ENCODE measurements at regions not wholly inside any gene's neighbourhood (a gene's known extent, or its start where the extent isn't known, plus 50 kb on each side); places are given as distances from the start of the nearest gene placed in this dataset.
"Not testable (repeated sequence)": the region's sequence is repeated elsewhere in the genome, so short reads cannot be mapped to it uniquely, and the experiment has no call there.

GRCh38 chr3:195645872-195646271 lies 62.1 kb upstream of the APOD start:
- H3K9me3 Mint-ChIP-seq; intact Hi-C loops (cut with micrococcal nuclease); H3K4me3 Mint-ChIP-seq; H3K36me3 Mint-ChIP-seq (ENCODE audit: low read depth); H3K4me1 Mint-ChIP-seq (ENCODE audit: low read depth); H3K27me3 Mint-ChIP-seq (ENCODE audit: insufficient read depth); DNase-seq (ENCODE audit: low spot score); H3K27ac Mint-ChIP-seq: not testable (repeated sequence)

GRCh38 chr3:195643245-195643644 lies 59.5 kb upstream of the APOD start:
- H3K36me3 Mint-ChIP-seq (ENCODE audit: low read depth); DNase-seq (ENCODE audit: low spot score); H3K4me1 Mint-ChIP-seq (ENCODE audit: low read depth); intact Hi-C loops (cut with micrococcal nuclease); H3K27me3 Mint-ChIP-seq (ENCODE audit: insufficient read depth); H3K27ac Mint-ChIP-seq; H3K9me3 Mint-ChIP-seq; H3K4me3 Mint-ChIP-seq: not testable (repeated sequence)

GRCh38 chr3:195642311-195642710 lies 58.6 kb upstream of the APOD start:
- H3K9me3 Mint-ChIP-seq; H3K4me1 Mint-ChIP-seq (ENCODE audit: low read depth); H3K36me3 Mint-ChIP-seq (ENCODE audit: low read depth); H3K27me3 Mint-ChIP-seq (ENCODE audit: insufficient read depth); intact Hi-C loops (cut with micrococcal nuclease); H3K27ac Mint-ChIP-seq; DNase-seq (ENCODE audit: low spot score); H3K4me3 Mint-ChIP-seq: not testable (repeated sequence)

DNA sequence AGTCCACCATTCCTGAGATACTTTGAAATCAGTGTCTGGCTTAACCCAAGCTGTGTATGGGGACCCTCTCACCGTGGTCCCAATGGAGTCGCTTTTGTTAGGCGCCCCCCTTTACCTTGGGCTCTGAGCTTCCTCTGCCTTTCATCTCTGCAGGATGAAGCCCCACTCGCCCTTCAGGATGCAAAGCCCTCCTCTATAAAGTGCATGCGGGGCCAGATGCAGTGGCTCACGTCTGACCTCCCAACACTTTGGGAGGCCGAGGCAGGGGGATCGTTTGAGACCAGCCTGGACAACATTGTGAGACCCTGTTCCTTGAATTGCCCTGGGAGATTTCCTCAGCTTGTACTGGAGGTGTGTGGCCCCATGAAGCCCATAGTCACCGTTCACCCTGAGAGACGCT lies 54.7 kb upstream of the APOD start:
- DNase-seq (ENCODE audit: low spot score); H3K4me3 Mint-ChIP-seq; H3K36me3 Mint-ChIP-seq (ENCODE audit: low read depth); H3K9me3 Mint-ChIP-seq; H3K27ac Mint-ChIP-seq; intact Hi-C loops (cut with micrococcal nuclease); H3K27me3 Mint-ChIP-seq (ENCODE audit: insufficient read depth): not testable (repeated sequence)
- peaks cover 19% of the 10 kb centered on the region for H3K4me1 Mint-ChIP-seq (ENCODE audit: low read depth)

- H3K4me3 Mint-ChIP-seq = peak overlapping the region; percentile 74
- H3K36me3 Mint-ChIP-seq (ENCODE audit: low read depth); intact Hi-C loops (cut with micrococcal nuclease); DNase-seq (ENCODE audit: low spot score); H3K9me3 Mint-ChIP-seq; H3K27me3 Mint-ChIP-seq (ENCODE audit: insufficient read depth): not testable (repeated sequence)
- peaks cover 27% of the 10 kb centered on the region for H3K4me1 Mint-ChIP-seq (ENCODE audit: low read depth)
- H3K27ac Mint-ChIP-seq = peak overlapping the region; percentile 25
Observed at GRCh38 chr3:195637473-195638233, 53.9 kb upstream of the APOD start.

DNA sequence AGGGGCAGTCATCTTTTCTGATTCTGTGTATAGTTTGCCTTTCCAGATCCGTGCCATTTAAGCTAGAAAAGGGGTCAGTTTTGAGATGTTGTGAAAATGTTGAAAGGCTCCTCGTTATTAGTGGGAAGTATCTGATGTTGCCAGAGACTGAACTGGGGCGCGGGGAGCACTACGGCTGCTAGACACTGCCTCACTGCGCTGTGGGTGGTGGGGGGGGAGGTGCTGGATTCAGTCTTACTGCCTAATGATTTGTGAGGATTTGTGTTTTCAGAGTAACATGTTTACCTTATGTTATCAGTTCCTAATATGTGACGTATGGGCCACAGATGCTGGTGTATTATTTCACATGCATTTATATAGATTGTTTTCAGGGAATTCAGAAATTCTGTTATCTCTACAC lies 53.3 kb upstream of the APOD start:
- H3K36me3 Mint-ChIP-seq (ENCODE audit: low read depth); H3K27me3 Mint-ChIP-seq (ENCODE audit: insufficient read depth); DNase-seq (ENCODE audit: low spot score); intact Hi-C loops (cut with micrococcal nuclease); H3K9me3 Mint-ChIP-seq: not testable (repeated sequence)
- H3K4me3 Mint-ChIP-seq = peak overlapping the region; percentile 74
- H3K4me1 Mint-ChIP-seq (ENCODE audit: low read depth) = peaks cover 32% of the 10 kb centered on the region
- H3K27ac Mint-ChIP-seq = peak overlapping the region; percentile 25

GRCh38 chr3:195635898-195636685 lies 52.4 kb upstream of the APOD start:
- H3K9me3 Mint-ChIP-seq; H3K27me3 Mint-ChIP-seq (ENCODE audit: insufficient read depth); intact Hi-C loops (cut with micrococcal nuclease); H3K36me3 Mint-ChIP-seq (ENCODE audit: low read depth); DNase-seq (ENCODE audit: low spot score): not testable (repeated sequence)
- peak overlapping the region; percentile 66 for H3K27ac Mint-ChIP-seq
- H3K4me1 Mint-ChIP-seq (ENCODE audit: low read depth) = peaks cover 32% of the 10 kb centered on the region
- H3K4me3 Mint-ChIP-seq = peak overlapping the region; percentile 76

DNA sequence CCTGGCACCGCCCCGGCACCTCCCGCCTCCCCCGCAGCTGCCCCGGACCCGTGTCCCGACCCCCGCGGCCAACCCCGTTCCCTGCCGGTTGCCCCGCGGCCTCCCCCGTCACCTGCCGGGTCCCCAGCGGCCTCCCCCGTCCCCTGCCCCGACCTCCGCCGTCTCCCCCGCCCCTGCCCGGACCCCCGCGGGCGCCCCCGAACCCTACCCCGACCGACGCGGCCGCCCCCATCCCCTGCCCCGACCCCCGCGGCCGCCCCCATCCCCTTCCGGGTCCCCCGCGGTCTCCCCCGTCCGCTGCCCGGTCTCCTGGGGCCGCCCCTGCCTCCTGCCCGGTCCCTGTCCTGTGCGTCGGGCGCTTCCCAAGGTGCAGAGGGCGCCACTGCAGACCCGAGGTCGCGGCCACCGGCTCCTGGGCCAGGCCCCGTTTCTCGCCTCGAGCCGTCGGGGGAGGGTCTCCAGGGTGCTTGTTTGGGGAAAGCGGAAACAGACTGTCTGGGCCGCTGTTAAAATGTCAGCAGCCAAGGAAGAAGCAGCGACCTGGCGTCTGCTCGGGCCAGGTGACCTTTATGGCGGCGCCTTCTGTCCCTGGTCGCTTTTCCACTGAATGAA lies 51.6 kb upstream of the APOD start:
- H3K27ac Mint-ChIP-seq; intact Hi-C loops (cut with micrococcal nuclease): not testable (repeated sequence)

GRCh38 chr3:195634426-195635261 lies 50.9 kb upstream of the APOD start:
- Mint-ChIP-seq H3K4me1 (ENCODE audit: low read depth) (peaks cover 36% of the 10 kb centered on the region), H3K4me3 (peak overlapping the region; percentile 30), H3K27ac (peak overlapping the region; percentile 40)
- H3K27me3 Mint-ChIP-seq (ENCODE audit: insufficient read depth); intact Hi-C loops (cut with micrococcal nuclease); H3K36me3 Mint-ChIP-seq (ENCODE audit: low read depth); H3K9me3 Mint-ChIP-seq: not testable (repeated sequence)
- peak; percentile 53 for DNase-seq (ENCODE audit: low spot score)

More for the DNA sequence above, 51.6 kb upstream of the APOD start:
- H3K9me3 Mint-ChIP-seq; H3K36me3 Mint-ChIP-seq (ENCODE audit: low read depth); DNase-seq (ENCODE audit: low spot score); H3K4me3 Mint-ChIP-seq; H3K27me3 Mint-ChIP-seq (ENCODE audit: insufficient read depth): not testable (repeated sequence)
- H3K4me1 Mint-ChIP-seq (ENCODE audit: low read depth) = peaks cover 34% of the 10 kb centered on the region

Measured in activated T-helper 1 cell treated with anti-CD3 and anti-CD28 coated beads, Interleukin-12 subunit alpha, Interleukin-12 subunit beta, Interleukin-2, Interleukin-4 antibody, amounts not matched to agents 30 ng/mL and 10 ng/mL and 1 ng/mL, durations not matched to agents 14 hours and 24 hours and 36 hours (primary cell).